Amygdala (tissue), 56 donors: ENCODE measurements at regions not wholly inside any gene's neighbourhood (a gene's known extent, or its start where the extent isn't known, plus 50 kb on each side); places are given as distances from the start of the nearest gene placed in this dataset.

ENCODE experiments used
- DNase-seq, 56 donors: peaks; one replicate each; lab custom pipeline; 2025; lab: John Stamatoyannopoulos, UW

DNA sequence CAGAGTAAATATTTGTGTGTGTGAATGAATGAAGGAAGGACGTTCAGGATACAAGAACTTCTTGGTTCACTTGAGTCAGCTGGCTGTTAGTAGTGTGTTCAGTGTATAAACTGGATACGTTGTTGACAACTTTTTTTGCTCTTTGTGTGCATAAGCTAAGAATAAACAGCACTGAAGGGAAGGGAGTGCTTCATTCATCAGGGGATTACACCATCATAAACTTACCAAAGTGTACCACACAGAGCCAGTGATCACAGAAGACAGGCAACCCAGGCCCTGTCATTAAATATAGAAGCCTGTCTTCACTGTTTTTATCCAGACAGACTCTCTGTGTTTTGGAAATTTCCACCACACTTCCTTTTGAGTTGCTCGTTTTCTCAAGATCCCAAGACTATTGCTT lies 55.5 kb upstream of the MEF2C start:
- no peak for DNase-seq

DNA sequence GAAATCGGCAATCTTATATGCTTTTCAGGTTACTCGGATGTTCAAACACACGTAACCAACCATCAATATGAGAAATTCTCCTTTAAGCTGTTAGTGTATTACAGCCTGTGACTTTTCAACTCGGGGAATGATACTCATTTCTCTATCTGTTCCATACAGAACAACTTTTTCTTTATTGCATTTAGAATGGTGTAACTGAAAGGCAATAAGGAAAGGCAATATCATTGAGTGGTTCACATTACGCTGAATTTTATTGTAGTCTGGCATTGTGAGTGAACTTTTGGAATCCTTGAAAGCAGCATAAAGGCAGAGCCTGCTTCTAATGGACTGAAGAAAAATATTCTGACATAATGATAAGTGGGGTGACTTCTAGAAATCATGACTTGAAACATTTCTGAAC lies 54.4 kb upstream of the MEF2C start:
- no peak for DNase-seq

DNA sequence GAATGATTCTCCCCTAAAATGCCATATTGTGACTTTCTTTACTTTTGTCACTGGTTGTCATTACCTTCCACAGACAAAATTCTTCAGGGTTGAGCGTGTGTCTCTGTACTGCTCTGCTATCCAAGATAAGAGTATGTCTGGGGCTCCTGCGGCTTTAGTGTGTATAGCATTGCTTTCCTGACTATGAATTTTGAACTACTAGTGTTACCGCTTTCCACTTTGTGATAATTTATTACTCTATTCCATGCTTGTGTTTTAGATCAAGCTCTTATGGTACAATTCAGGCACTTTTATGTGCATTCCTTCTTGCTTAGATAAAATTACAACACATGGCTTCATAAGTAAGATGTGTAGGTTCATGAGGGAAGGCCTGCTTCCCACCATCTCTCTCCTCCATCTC lies 51.5 kb upstream of the MEF2C start:
- no peak for DNase-seq
